MG63 (cell line): ENCODE measurements at regions not wholly inside any gene's neighbourhood (a gene's known extent, or its start where the extent isn't known, plus 50 kb on each side); places are given as distances from the start of the nearest gene placed in this dataset.

ENCODE experiments used
- DNase-seq: peaks from one replicate; pipeline ENCODE4 v3.0.0-alpha.2; 2020
- H3K27me3 ChIP-seq: fragments of 250-450 bp; sonication (Bioruptor Pico); 2 replicates; pipeline ENCODE4 v1.5.1; 2020; ENCODE audit warnings: mild to moderate bottlenecking, moderate library complexity
- H3K36me3 ChIP-seq: fragments of 250-450 bp; sonication (Bioruptor Pico); 2 replicates; pipeline ENCODE4 v1.5.1; 2020; ENCODE audit warnings: mild to moderate bottlenecking, moderate library complexity
- H3K4me3 ChIP-seq: fragments of 250-450 bp; sonication (Bioruptor Pico); 2 replicates; pipeline ENCODE4 v1.5.1; 2020; ENCODE audit warnings: mild to moderate bottlenecking, moderate library complexity
- H3K9me3 ChIP-seq: fragments of 250-450 bp; sonication (Bioruptor Pico); 2 replicates; pipeline ENCODE4 v1.5.1; 2020; ENCODE audit warnings: mild to moderate bottlenecking, moderate library complexity

- no peaks in the 10 kb centered on the region for H3K27me3 ChIP-seq
- DNase-seq: peak; percentile 82
- H3K4me3 ChIP-seq: no peak overlapping the region
- H3K9me3 ChIP-seq: no peaks in the 10 kb centered on the region
- no peaks in the 10 kb centered on the region for H3K36me3 ChIP-seq
Measured at GRCh38 chr17:27241346-27241946, 52.5 kb upstream of the WSB1 start.

- Histone ChIP-seq H3K27me3 (no peaks in the 10 kb centered on the region), H3K4me3 (no peak overlapping the region), H3K36me3 (no peaks in the 10 kb centered on the region), H3K9me3 (no peaks in the 10 kb centered on the region)
- DNase-seq: no peak
Measured at GRCh38 chr17:27242951-27243350, 51.0 kb upstream of the WSB1 start.

GRCh38 chr17:27244011-27244410 is 49.9 kb upstream of the WSB1 start:
- no peaks in the 10 kb centered on the region for H3K9me3 ChIP-seq
- DNase-seq: no peak
- H3K36me3 ChIP-seq: no peaks in the 10 kb centered on the region
- no peak overlapping the region for H3K4me3 ChIP-seq
- no peaks in the 10 kb centered on the region for H3K27me3 ChIP-seq
